ENCODE measurements at regions not wholly inside any gene's neighbourhood (a gene's known extent, or its start where the extent isn't known, plus 50 kb on each side); places are given as distances from the start of the nearest gene placed in this dataset.

DNA sequence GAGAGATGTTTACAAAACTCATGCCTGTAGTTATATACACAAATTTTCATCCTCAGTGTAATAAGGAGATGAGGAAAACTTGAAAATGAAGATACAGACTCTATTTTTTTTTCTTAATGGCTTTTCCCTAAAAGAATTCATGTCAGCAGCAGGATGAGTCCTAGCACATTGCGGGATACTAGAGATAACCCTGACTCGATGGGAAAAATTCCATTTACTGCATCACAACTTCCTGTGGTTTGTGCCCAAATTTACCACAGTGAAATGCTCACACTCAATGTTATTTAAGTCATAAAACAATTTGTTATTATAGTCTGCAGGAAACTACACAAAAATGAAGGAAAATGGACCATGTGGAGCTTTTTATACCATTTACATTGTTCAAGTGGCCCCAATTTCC is 581.9 kb upstream of the ZNF717 start:
- H3K27me3 ChIP-seq (ENCODE audit: control insufficient read depth in 2 of 2, insufficient read depth in 2 of 2, low read length in 2 of 2): no peaks in the 10 kb centered on the region
- FAIRE-seq (no peak), DNase-seq (ENCODE audit: extremely low read depth in 1 of 4, low spot score in 3 of 4) (no peak), ATAC-seq (no peak)
- H3K9ac ChIP-seq (ENCODE audit: insufficient read depth in 1 of 2, low read depth in 2 of 2, low read length in 2 of 2): no peak overlapping the region
- TF ChIP-seq NCOA1 (IDR thresholded peaks at IDR 0.05; ENCODE audit: low read depth) (no peak), MCM7 (IDR thresholded peaks at IDR 0.05) (no peak), ZBTB8A (IDR thresholded peaks at IDR 0.05; ENCODE audit: partially characterized antibody) (no peak)
- TF ChIP-seq, protein P1, sequence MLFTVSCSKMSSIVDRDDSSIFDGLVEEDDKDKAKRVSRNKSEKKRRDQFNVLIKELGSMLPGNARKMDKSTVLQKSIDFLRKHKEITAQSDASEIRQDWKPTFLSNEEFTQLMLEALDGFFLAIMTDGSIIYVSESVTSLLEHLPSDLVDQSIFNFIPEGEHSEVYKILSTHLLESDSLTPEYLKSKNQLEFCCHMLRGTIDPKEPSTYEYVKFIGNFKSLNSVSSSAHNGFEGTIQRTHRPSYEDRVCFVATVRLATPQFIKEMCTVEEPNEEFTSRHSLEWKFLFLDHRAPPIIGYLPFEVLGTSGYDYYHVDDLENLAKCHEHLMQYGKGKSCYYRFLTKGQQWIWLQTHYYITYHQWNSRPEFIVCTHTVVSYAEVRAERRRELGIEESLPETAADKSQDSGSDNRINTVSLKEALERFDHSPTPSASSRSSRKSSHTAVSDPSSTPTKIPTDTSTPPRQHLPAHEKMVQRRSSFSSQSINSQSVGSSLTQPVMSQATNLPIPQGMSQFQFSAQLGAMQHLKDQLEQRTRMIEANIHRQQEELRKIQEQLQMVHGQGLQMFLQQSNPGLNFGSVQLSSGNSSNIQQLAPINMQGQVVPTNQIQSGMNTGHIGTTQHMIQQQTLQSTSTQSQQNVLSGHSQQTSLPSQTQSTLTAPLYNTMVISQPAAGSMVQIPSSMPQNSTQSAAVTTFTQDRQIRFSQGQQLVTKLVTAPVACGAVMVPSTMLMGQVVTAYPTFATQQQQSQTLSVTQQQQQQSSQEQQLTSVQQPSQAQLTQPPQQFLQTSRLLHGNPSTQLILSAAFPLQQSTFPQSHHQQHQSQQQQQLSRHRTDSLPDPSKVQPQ (CRISPR knock-in tag; IDR thresholded peaks at IDR 0.05; ENCODE audit: borderline replicate concordance): no peak
- no peak overlapping the region for H3K27ac ChIP-seq (ENCODE audit: extremely low read depth, low read depth, low read length)
- no peaks in the 10 kb centered on the region for H3K9me1 ChIP-seq (ENCODE audit: control insufficient read depth, insufficient read depth, low read length)
- WGBS (ENCODE audit: insufficient coverage, low coverage, missing lambda C conversion rate): 0% methylated on average over 2 of the region's 2 CpGs
- no peaks in the 10 kb centered on the region for H3K79me2 ChIP-seq (ENCODE audit: control insufficient read depth, insufficient read depth, low read length)
- no peak overlapping the region for H2AFZ ChIP-seq (ENCODE audit: low read depth, low read length)
- POLR2A ChIA-PET: no interaction called here
- no peak overlapping the region for H3K4me3 ChIP-seq
- BruUV-seq (replicated peaks): no TSS peak
- H4K20me1 ChIP-seq (replicated peaks; ENCODE audit: control insufficient read depth, insufficient read depth, low read length): no peaks in the 10 kb centered on the region
- H3K4me1 ChIP-seq (replicated peaks in 1 of 2; ENCODE audit: control insufficient read depth in 2 of 2, insufficient read depth in 2 of 2, low read length in 2 of 2): no peaks in the 10 kb centered on the region
- CTCF ChIA-PET (ENCODE audit: low intra/inter-chr PET ratio): no interaction called here
- in situ Hi-C loops (cut with MboI): no loop called here
- no peak overlapping the region for H3K4me2 ChIP-seq (ENCODE audit: insufficient read depth, low read length)
- H3K9me3 ChIP-seq (replicated peaks; ENCODE audit: control insufficient read depth, insufficient read depth, low read depth, low read length): no peaks in the 10 kb centered on the region
- H3K36me3 ChIP-seq (ENCODE audit: control insufficient read depth, insufficient read depth, low read length): no peaks in the 10 kb centered on the region
- intact Hi-C loops (cut with micrococcal nuclease): no loop called here

DNA sequence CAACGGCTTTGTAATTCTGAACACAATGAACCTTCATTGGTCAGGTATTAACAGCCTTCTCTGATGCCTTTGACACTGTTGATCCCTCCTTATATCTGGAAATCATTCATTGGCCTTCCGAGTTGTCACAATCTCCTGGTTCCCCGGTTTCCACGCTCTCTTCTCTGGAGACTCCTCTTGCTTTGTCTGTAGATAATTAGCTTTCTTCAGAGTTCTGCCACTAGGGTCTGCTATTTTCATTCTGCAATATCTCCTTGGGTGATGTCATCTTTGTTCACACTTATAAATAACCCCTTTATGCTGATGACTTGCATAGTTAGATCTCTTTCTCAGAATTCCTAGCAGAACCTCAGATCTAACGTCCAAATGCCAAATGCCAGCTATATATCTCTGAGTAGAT is 583.8 kb upstream of the ZNF717 start:
- Histone ChIP-seq H3K27ac (ENCODE audit: extremely low read depth, low read depth, low read length) (no peak overlapping the region), H3K27me3 (ENCODE audit: control insufficient read depth in 2 of 2, insufficient read depth in 2 of 2, low read length in 2 of 2) (no peaks in the 10 kb centered on the region), H3K9me1 (ENCODE audit: control insufficient read depth, insufficient read depth, low read length) (no peaks in the 10 kb centered on the region), H3K4me3 (no peak overlapping the region), H3K79me2 (ENCODE audit: control insufficient read depth, insufficient read depth, low read length) (no peaks in the 10 kb centered on the region), H3K4me2 (ENCODE audit: insufficient read depth, low read length) (no peak overlapping the region), H3K9ac (ENCODE audit: insufficient read depth in 1 of 2, low read depth in 2 of 2, low read length in 2 of 2) (no peak overlapping the region), H3K4me1 (replicated peaks in 1 of 2; ENCODE audit: control insufficient read depth in 2 of 2, insufficient read depth in 2 of 2, low read length in 2 of 2) (no peaks in the 10 kb centered on the region), H2AFZ (ENCODE audit: low read depth, low read length) (no peak overlapping the region), H3K9me3 (replicated peaks; ENCODE audit: control insufficient read depth, insufficient read depth, low read depth, low read length) (no peaks in the 10 kb centered on the region), H4K20me1 (replicated peaks; ENCODE audit: control insufficient read depth, insufficient read depth, low read length) (no peaks in the 10 kb centered on the region), H3K36me3 (ENCODE audit: control insufficient read depth, insufficient read depth, low read length) (no peaks in the 10 kb centered on the region)
- POLR2A ChIA-PET: no interaction called here
- no TSS peak for BruUV-seq (replicated peaks)
- no peak for TF ChIP-seq BRF1 (IDR thresholded peaks at IDR 0.05; ENCODE audit: borderline replicate concordance, extremely low read depth, insufficient read length)
- TF ChIP-seq ELF1 (tag; IDR thresholded peaks at IDR 0.05): no peak
- DNase-seq (ENCODE audit: extremely low read depth in 1 of 4, low spot score in 3 of 4) (no peak), FAIRE-seq (no peak), ATAC-seq (no peak)
- CTCF ChIA-PET (ENCODE audit: low intra/inter-chr PET ratio): no interaction called here
- intact Hi-C loops (cut with micrococcal nuclease) (no loop called here), in situ Hi-C loops (cut with MboI) (no loop called here)
- WGBS (ENCODE audit: insufficient coverage, low coverage, missing lambda C conversion rate): 0% methylated on average over 5 of the region's 5 CpGs

Measured in K562 (cell line).